ENCODE measurements at regions not wholly inside any gene's neighbourhood (a gene's known extent, or its start where the extent isn't known, plus 50 kb on each side); places are given as distances from the start of the nearest gene placed in this dataset.

GRCh38 chr1:157404614-157405013 is 147.7 kb downstream of the FCRL5 start:
- H3K9me3 ChIP-seq: no peaks in the 10 kb centered on the region
- no peaks in the 10 kb centered on the region for H3F3A ChIP-seq (replicated peaks; ENCODE audit: insufficient read depth)
- H3K9me2 ChIP-seq: no peaks in the 10 kb centered on the region
- no peak for TF ChIP-seq FOXM1 (IDR thresholded peaks at IDR 0.05; ENCODE audit: low read depth)
- no peaks in the 10 kb centered on the region for H3K36me3 ChIP-seq (replicated peaks in 1 of 2; ENCODE audit: control insufficient read depth in 1 of 2, insufficient read depth in 2 of 2, low read length in 1 of 2)
- CTCF ChIA-PET: interaction anchor here (1.1 to 1.6 kb wide), 2 partner anchors 9 to 34 kb away, joined by 3 to 7 read pairs; no protein-coding TSS in a partner anchor
- peaks cover 10% of the 10 kb centered on the region; the same call in 1 of the 2 replicates for H3K27me3 ChIP-seq (ENCODE audit: insufficient read depth)
- H3K79me2 ChIP-seq (ENCODE audit: insufficient read depth): no peaks in the 10 kb centered on the region
- H3K4me1 ChIP-seq (ENCODE audit: control insufficient read depth in 1 of 2, insufficient read depth in 2 of 2, low read depth in 1 of 2, low read length in 1 of 2): no peaks in the 10 kb centered on the region
- H3K27ac ChIP-seq (ENCODE audit: low read depth in 2 of 2, low read length in 1 of 2): no peak overlapping the region
- H3K4me2 ChIP-seq: no peak overlapping the region
- DNase-seq: no peak
- no peaks in the 10 kb centered on the region for H4K20me1 ChIP-seq (ENCODE audit: insufficient read depth)
- no peak overlapping the region for H3K4me3 ChIP-seq (ENCODE audit: low read depth in 2 of 2, low read length in 1 of 2)
- POLR2A ChIA-PET: no interaction called here
- H2AFZ ChIP-seq (ENCODE audit: low read depth): no peak overlapping the region
- no peak overlapping the region for H3K9ac ChIP-seq

- Histone ChIP-seq H3K9ac (no peak overlapping the region), H3F3A (replicated peaks; ENCODE audit: insufficient read depth) (no peaks in the 10 kb centered on the region), H3K79me2 (ENCODE audit: insufficient read depth) (no peaks in the 10 kb centered on the region), H2AFZ (ENCODE audit: low read depth) (no peak overlapping the region), H3K4me1 (ENCODE audit: control insufficient read depth in 1 of 2, insufficient read depth in 2 of 2, low read depth in 1 of 2, low read length in 1 of 2) (no peaks in the 10 kb centered on the region), H3K36me3 (replicated peaks in 1 of 2; ENCODE audit: control insufficient read depth in 1 of 2, insufficient read depth in 2 of 2, low read length in 1 of 2) (no peaks in the 10 kb centered on the region), H3K9me2 (no peaks in the 10 kb centered on the region), H3K27ac (ENCODE audit: low read depth in 2 of 2, low read length in 1 of 2) (no peak overlapping the region), H3K27me3 (ENCODE audit: insufficient read depth) (peaks cover 10% of the 10 kb centered on the region; the same call in 1 of the 2 replicates), H3K4me2 (no peak overlapping the region), H3K9me3 (no peaks in the 10 kb centered on the region), H3K4me3 (ENCODE audit: low read depth in 2 of 2, low read length in 1 of 2) (no peak overlapping the region), H4K20me1 (ENCODE audit: insufficient read depth) (no peaks in the 10 kb centered on the region)
- 6% methylated on average over 3 of the region's 3 CpGs for WGBS (ENCODE audit: low lambda C conversion rate)
- CTCF ChIA-PET: interaction anchor here (1.1 kb wide), 1 partner anchor 10 kb away, joined by 3 read pairs; no protein-coding TSS in a partner anchor
- POLR2A ChIA-PET: no interaction called here
- TF ChIP-seq, protein P1, sequence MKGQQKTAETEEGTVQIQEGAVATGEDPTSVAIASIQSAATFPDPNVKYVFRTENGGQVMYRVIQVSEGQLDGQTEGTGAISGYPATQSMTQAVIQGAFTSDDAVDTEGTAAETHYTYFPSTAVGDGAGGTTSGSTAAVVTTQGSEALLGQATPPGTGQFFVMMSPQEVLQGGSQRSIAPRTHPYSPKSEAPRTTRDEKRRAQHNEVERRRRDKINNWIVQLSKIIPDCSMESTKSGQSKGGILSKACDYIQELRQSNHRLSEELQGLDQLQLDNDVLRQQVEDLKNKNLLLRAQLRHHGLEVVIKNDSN (IDR thresholded peaks at IDR 0.05; ENCODE audit: borderline replicate concordance, low read depth): no peak
- no peak for TF ChIP-seq ELF1 (IDR thresholded peaks at IDR 0.05)
- TF ChIP-seq CTCF (IDR thresholded peaks at IDR 0.05): no peak
- TF ChIP-seq RCOR1 (IDR thresholded peaks at IDR 0.05; ENCODE audit: low read length): no peak
- no peak for TF ChIP-seq FOXJ3 (CRISPR knock-in tag; IDR thresholded peaks at IDR 0.05)
- TF ChIP-seq TEAD4 (IDR thresholded peaks at IDR 0.05; ENCODE audit: borderline replicate concordance, insufficient read depth): no peak
- no peak for TF ChIP-seq FOSL2 (IDR thresholded peaks at IDR 0.05; ENCODE audit: borderline replicate concordance, low read depth)
- TF ChIP-seq, protein P2, sequence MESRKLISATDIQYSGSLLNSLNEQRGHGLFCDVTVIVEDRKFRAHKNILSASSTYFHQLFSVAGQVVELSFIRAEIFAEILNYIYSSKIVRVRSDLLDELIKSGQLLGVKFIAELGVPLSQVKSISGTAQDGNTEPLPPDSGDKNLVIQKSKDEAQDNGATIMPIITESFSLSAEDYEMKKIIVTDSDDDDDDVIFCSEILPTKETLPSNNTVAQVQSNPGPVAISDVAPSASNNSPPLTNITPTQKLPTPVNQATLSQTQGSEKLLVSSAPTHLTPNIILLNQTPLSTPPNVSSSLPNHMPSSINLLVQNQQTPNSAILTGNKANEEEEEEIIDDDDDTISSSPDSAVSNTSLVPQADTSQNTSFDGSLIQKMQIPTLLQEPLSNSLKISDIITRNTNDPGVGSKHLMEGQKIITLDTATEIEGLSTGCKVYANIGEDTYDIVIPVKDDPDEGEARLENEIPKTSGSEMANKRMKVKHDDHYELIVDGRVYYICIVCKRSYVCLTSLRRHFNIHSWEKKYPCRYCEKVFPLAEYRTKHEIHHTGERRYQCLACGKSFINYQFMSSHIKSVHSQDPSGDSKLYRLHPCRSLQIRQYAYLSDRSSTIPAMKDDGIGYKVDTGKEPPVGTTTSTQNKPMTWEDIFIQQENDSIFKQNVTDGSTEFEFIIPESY (IDR thresholded peaks at IDR 0.05; ENCODE audit: borderline replicate concordance, low read depth): no peak
- TF ChIP-seq MEF2A (IDR thresholded peaks at IDR 0.05; ENCODE audit: borderline replicate concordance, low read depth): no peak
- no peak for TF ChIP-seq GABPA (IDR thresholded peaks at IDR 0.05; ENCODE audit: low read depth)
- TF ChIP-seq SIN3A (IDR thresholded peaks at IDR 0.05; ENCODE audit: borderline replicate concordance, low read depth, low read length): no peak
- TF ChIP-seq SMC3 (IDR thresholded peaks at IDR 0.05; ENCODE audit: low read depth, low read length): no peak
- TF ChIP-seq MXI1 (IDR thresholded peaks at IDR 0.05; ENCODE audit: low read depth, low read length): no peak
- no peak for TF ChIP-seq RFX5 (IDR thresholded peaks at IDR 0.05; ENCODE audit: low read length)
- TF ChIP-seq POLR2AphosphoS5 (IDR thresholded peaks at IDR 0.05; ENCODE audit: low read depth, low read length): no peak
- no peak for TF ChIP-seq NRF1 (IDR thresholded peaks at IDR 0.05; ENCODE audit: low read depth, low read length)
- no peak for DNase-seq
These were observed 148.2 kb downstream of the FCRL5 start for GRCh38 chr1:157404063-157404501.

Measured in SK-N-SH (cell line).